ENCODE measurements at regions not wholly inside any gene's neighbourhood (a gene's known extent, or its start where the extent isn't known, plus 50 kb on each side); places are given as distances from the start of the nearest gene placed in this dataset.

GRCh38 chr10:44619521-44619920 lies 234.6 kb upstream of the CXCL12 start:
- no peak for TF ChIP-seq CTCF (IDR thresholded peaks at IDR 0.05)
- no peak for TF ChIP-seq POLR2A (IDR thresholded peaks at IDR 0.05)

All from thyroid gland (tissue), 4 donors.